ENCODE measurements at regions not wholly inside any gene's neighbourhood (a gene's known extent, or its start where the extent isn't known, plus 50 kb on each side); places are given as distances from the start of the nearest gene placed in this dataset.
A peak's percentile ranks its signal among the peaks of the same experiment; 100 is the strongest.

DNA sequence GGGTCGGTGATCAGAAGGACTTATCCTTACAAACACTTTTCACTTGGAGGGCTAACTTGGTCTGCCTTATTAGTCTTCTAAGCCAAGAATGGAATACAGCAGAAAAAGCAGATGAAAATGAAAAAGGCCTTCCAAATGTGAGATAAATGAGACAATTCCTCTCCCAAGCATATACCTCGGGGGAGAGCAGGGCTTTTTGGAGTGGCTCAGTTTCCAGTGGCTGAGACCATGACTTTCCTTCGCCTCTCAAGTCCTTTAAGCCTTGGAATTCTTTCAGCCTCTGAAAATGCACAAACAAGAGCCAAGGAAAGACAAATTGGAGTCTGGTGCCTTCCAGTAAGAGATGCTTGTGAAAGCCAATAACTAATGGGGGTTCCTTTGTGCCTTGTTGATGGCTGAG lies 130.9 kb downstream of the DTWD1 start:
- Histone ChIP-seq H3K4me1 (peaks cover 0 to 24% (median 14%) of the 10 kb centered on the region in 4 donors), H3K4me3 (no peak overlapping the region), H3K36me3 (no peaks in the 10 kb centered on the region), H3K27me3 (no peaks in the 10 kb centered on the region), H3K9me3 (no peaks in the 10 kb centered on the region), H3K27ac (no peak overlapping the region)
- TF ChIP-seq POLR2A (IDR thresholded peaks at IDR 0.05) (no peak), POLR2AphosphoS5 (IDR thresholded peaks at IDR 0.05) (no peak), EP300 (IDR thresholded peaks at IDR 0.05) (no peak)
- TF ChIP-seq, protein P1, sequence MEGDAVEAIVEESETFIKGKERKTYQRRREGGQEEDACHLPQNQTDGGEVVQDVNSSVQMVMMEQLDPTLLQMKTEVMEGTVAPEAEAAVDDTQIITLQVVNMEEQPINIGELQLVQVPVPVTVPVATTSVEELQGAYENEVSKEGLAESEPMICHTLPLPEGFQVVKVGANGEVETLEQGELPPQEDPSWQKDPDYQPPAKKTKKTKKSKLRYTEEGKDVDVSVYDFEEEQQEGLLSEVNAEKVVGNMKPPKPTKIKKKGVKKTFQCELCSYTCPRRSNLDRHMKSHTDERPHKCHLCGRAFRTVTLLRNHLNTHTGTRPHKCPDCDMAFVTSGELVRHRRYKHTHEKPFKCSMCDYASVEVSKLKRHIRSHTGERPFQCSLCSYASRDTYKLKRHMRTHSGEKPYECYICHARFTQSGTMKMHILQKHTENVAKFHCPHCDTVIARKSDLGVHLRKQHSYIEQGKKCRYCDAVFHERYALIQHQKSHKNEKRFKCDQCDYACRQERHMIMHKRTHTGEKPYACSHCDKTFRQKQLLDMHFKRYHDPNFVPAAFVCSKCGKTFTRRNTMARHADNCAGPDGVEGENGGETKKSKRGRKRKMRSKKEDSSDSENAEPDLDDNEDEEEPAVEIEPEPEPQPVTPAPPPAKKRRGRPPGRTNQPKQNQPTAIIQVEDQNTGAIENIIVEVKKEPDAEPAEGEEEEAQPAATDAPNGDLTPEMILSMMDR (IDR thresholded peaks at IDR 0.05) = no peak
- WGBS, 2 donors = 90% methylated on average over 3 of the region's 3 CpGs
- intact Hi-C loops (cut with DNase I) = no loop called here
- no peak for DNase-seq

DNA sequence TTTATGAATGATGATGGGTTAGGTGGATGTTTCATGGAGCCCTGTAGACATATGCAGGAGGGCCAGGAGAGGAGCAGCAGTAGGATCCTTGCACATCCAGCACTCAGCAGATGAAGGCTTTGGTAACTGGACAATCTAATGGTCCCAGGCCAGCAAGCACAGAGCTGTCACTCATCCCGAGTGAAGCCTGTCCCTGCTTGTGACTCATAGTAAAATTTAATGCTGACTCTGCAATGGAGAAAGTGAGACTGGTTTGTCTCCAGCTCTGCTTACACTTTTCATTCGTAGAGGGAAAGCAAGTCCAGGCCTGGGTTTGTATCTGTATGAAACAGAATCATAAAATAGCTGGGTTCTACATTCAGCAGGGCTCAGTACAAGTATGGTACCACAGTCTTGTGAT lies 131.7 kb downstream of the DTWD1 start:
- peak overlapping the region in 1 of 4 donors; percentile 17 for H3K27ac ChIP-seq
- no peak for TF ChIP-seq POLR2A (IDR thresholded peaks at IDR 0.05)
- peaks cover 0 to 24% (median 14%) of the 10 kb centered on the region in 4 donors for H3K4me1 ChIP-seq
- intact Hi-C loops (cut with DNase I) = no loop called here
- H3K4me3 ChIP-seq = no peak overlapping the region
- WGBS, 2 donors = 84 to 86% methylated on average over 2 of the region's 2 CpGs
- no peaks in the 10 kb centered on the region for H3K36me3 ChIP-seq
- H3K27me3 ChIP-seq = no peaks in the 10 kb centered on the region
- no peak for DNase-seq
- no peaks in the 10 kb centered on the region for H3K9me3 ChIP-seq

DNA sequence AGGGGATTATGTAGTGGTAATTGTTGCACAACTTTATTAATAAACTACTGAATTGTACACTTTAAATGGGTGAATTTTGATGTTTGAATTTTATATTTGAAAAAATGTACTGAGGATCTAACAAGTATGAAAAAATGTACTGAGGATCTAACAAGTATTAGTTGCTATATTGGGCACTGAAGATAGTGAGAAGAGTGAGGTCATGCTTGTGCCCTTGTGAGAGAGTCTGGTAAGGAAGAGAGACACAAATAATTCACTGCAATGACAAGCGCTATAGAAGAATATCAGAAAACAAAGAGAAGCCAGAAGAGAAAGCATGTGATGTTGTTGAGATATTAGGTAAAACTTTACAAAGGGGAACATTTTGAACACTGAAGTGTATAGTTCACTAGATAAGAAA lies 137.6 kb downstream of the DTWD1 start:
- Histone ChIP-seq H3K27ac (no peak overlapping the region), H3K4me3 (no peak overlapping the region), H3K9me3 (peaks cover 0 to 21% (median 8%) of the 10 kb centered on the region in 4 donors), H3K27me3 (no peaks in the 10 kb centered on the region), H3K36me3 (no peaks in the 10 kb centered on the region), H3K4me1 (no peaks in the 10 kb centered on the region)
- TF ChIP-seq POLR2A (IDR thresholded peaks at IDR 0.05) (no peak), EP300 (IDR thresholded peaks at IDR 0.05) (no peak), POLR2AphosphoS5 (IDR thresholded peaks at IDR 0.05) (no peak)
- TF ChIP-seq, protein P1 (IDR thresholded peaks at IDR 0.05) = no peak
- WGBS, 2 donors = 95% methylated on average over 1 of the region's 1 CpG
- intact Hi-C loops (cut with DNase I) = no loop called here
- no peak for DNase-seq

DNA sequence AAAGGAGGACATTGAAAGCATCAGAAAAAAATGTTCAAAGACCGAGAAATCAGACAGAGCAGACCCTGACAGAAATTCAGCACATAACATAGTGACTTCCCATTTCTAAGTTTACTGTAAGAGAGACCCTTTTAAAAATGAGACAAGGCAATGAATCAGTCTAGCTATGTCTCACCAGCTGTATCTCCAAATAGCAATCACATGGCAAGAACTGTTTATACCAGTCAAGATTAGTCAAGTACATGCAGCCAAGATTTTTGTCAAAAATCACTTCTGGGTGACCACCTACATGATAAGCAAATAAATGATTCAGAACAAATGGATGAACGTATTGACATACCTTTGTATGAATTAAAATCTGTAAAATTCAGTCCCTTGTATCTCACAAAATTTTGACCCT lies 138.0 kb downstream of the DTWD1 start:
- WGBS, 2 donors = 78 to 80% methylated on average over 2 of the region's 2 CpGs
- H3K4me1 ChIP-seq = no peaks in the 10 kb centered on the region
- TF ChIP-seq POLR2AphosphoS5 (IDR thresholded peaks at IDR 0.05) (no peak), POLR2A (IDR thresholded peaks at IDR 0.05) (no peak), EP300 (IDR thresholded peaks at IDR 0.05) (no peak)
- TF ChIP-seq, protein P1 (IDR thresholded peaks at IDR 0.05) = no peak
- H3K27ac ChIP-seq = no peak overlapping the region
- no peaks in the 10 kb centered on the region for H3K36me3 ChIP-seq
- no peaks in the 10 kb centered on the region for H3K27me3 ChIP-seq
- H3K4me3 ChIP-seq = no peak overlapping the region
- peaks cover 0 to 21% (median 8%) of the 10 kb centered on the region in 4 donors for H3K9me3 ChIP-seq
- no peak for DNase-seq
- intact Hi-C loops (cut with DNase I) = no loop called here

DNA sequence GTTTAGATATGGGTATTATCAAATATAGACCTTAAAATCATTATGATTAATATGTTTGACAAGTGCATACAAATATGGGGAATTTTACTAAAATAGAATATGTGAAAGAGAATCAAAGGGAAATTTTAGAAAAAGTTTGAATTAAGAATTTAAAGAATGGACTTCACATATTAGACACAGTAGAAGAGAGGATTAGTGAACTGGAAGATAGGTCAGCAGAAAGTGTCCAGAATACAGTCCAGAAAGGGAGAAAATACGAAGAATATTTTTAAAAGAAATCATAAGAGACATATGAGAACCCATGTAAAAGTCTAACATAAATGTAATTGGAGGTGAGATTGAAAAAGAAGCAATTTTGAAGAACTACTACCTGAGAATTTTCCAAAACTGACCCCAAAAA lies 139.9 kb downstream of the DTWD1 start:
- Histone ChIP-seq H3K36me3 (no peaks in the 10 kb centered on the region), H3K27ac (no peak overlapping the region), H3K4me3 (no peak overlapping the region), H3K9me3 (peaks cover 0 to 21% (median 13%) of the 10 kb centered on the region in 4 donors), H3K27me3 (no peaks in the 10 kb centered on the region), H3K4me1 (no peaks in the 10 kb centered on the region)
- 76 to 85% methylated on average over 1 of the region's 1 CpG for WGBS, 2 donors
- DNase-seq = no peak
- TF ChIP-seq POLR2A (IDR thresholded peaks at IDR 0.05) (no peak), POLR2AphosphoS5 (IDR thresholded peaks at IDR 0.05) (no peak), EP300 (IDR thresholded peaks at IDR 0.05) (no peak)
- TF ChIP-seq, protein P1 (IDR thresholded peaks at IDR 0.05) = no peak
- intact Hi-C loops (cut with DNase I) = no loop called here

Measured in sigmoid colon (tissue), 6 donors.